OCI-LY3 (cell line): ENCODE measurements at regions not wholly inside any gene's neighbourhood (a gene's known extent, or its start where the extent isn't known, plus 50 kb on each side); places are given as distances from the start of the nearest gene placed in this dataset.

Experiments
- CTCF ChIP-seq: fragments of 200-600, 300-600 bp; sonication (generic); IDR thresholded peaks from 2 replicates; pipeline ENCODE4 v1.5.1; 2014; ENCODE audit warnings: antibody characterized with exemption, low read length, low read depth
- EZH2phosphoT487 ChIP-seq: fragments of 200-600 bp; shearing (Covaris generic); IDR thresholded peaks from 2 replicates; pipeline ENCODE4 v1.6.1; 2018; ENCODE audit warnings: antibody characterized with exemption, mixed run types, low read depth

GRCh38 chr12:19065223-19065622, 64.3 kb upstream of the PLEKHA5 start:
- TF ChIP-seq CTCF: no peak
- TF ChIP-seq EZH2phosphoT487: no peak
